H7 (cell line): ENCODE measurements at regions not wholly inside any gene's neighbourhood (a gene's known extent, or its start where the extent isn't known, plus 50 kb on each side); places are given as distances from the start of the nearest gene placed in this dataset.

Source experiments
- DNase-seq: peaks from one replicate; pipeline ENCODE4 v3.0.0; 2012
- H3K27me3 ChIP-seq: 2 replicates; pipeline ENCODE4 v1.6.0; 2011; ENCODE audit warnings: mild to moderate bottlenecking, low read length; ENCODE audit not compliant: control insufficient read depth, insufficient read depth
- H3K36me3 ChIP-seq: replicated peaks from 2 replicates; pipeline ENCODE4 v1.5.1; 2011; ENCODE audit warnings: low read length; ENCODE audit not compliant: control insufficient read depth, insufficient read depth
- H3K4me3 ChIP-seq: 2 replicates; pipeline ENCODE4 v1.5.1; 2011; ENCODE audit warnings: low read depth, mild to moderate bottlenecking, control low read depth, low read length, moderate library complexity; ENCODE audit not compliant: insufficient read depth

DNA sequence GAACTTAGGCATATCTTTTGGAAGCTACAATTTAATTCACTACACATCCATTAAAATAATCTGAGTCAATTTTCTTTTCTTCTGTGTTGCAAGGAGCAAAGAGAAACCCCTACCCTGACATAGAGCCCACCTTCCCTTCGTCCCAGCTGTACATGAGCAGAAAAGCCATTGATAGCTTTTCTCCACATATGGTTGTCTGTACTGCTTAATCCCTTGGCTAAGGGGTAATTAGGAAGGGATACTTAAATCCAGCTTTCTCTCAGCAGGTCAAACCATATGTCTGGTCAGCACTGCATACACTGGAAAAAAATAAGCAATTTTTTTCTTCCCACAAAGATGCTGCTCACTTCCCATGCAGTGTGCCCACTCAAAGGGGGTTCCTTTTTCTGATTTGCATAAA, 94.7 kb upstream of the RAD23B start:
- Histone ChIP-seq H3K36me3 (no peaks in the 10 kb centered on the region), H3K27me3 (no peaks in the 10 kb centered on the region), H3K4me3 (no peak overlapping the region)
- DNase-seq, result no peak

GRCh38 chr9:107190061-107190935, 92.8 kb upstream of the RAD23B start:
- no peaks in the 10 kb centered on the region for H3K36me3 ChIP-seq
- H3K4me3 ChIP-seq, result no peak overlapping the region
- no peaks in the 10 kb centered on the region for H3K27me3 ChIP-seq
- no peak for DNase-seq

DNA sequence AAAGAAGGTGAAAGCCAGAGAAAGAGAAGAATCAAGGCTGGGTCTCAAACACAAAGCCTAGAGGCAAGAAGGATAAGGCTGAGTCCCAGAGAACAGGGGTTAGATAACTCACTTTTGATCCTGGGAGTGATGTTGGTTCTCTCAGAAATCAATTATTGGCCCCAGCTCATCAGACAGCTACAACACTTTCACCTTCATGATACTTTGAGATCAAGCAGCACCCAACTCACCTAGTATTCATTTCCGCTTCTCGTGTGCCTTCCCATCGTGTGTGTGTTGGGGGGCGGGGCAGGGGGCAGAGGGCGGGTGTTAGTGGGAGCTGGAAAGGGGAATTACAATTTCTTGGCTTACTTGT, 92.2 kb upstream of the RAD23B start:
- H3K36me3 ChIP-seq, result no peaks in the 10 kb centered on the region
- no peaks in the 10 kb centered on the region for H3K27me3 ChIP-seq
- H3K4me3 ChIP-seq, result no peak overlapping the region
- DNase-seq, result no peak

GRCh38 chr9:107193251-107193650, 89.8 kb upstream of the RAD23B start:
- no peak for DNase-seq
- Histone ChIP-seq H3K4me3 (no peak overlapping the region), H3K27me3 (no peaks in the 10 kb centered on the region), H3K36me3 (no peaks in the 10 kb centered on the region)

GRCh38 chr9:107198718-107199117, 84.4 kb upstream of the RAD23B start:
- Histone ChIP-seq H3K4me3 (no peak overlapping the region), H3K27me3 (no peaks in the 10 kb centered on the region), H3K36me3 (no peaks in the 10 kb centered on the region)
- DNase-seq, result no peak

DNA sequence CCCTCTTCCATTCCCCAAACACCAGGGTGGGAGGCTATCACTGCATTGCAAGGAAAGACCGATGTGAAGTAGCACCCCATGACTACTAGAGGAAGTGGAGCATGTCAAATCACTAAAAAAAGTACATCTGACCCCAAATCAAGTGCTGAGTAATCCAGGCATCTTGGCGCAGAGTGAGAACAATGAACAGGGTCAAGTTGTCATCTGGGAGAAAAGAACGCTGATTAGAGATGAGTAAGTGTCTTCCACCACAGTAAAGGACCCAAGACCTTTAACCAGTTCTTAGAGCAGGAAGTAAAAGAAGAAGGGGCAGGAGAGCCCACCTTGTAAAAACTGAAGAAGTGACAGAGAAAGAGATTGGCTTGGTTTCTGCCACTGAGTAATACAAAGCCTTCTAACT, 75.0 kb upstream of the RAD23B start:
- Histone ChIP-seq H3K4me3 (no peak overlapping the region), H3K36me3 (no peaks in the 10 kb centered on the region), H3K27me3 (no peaks in the 10 kb centered on the region)
- no peak for DNase-seq

DNA sequence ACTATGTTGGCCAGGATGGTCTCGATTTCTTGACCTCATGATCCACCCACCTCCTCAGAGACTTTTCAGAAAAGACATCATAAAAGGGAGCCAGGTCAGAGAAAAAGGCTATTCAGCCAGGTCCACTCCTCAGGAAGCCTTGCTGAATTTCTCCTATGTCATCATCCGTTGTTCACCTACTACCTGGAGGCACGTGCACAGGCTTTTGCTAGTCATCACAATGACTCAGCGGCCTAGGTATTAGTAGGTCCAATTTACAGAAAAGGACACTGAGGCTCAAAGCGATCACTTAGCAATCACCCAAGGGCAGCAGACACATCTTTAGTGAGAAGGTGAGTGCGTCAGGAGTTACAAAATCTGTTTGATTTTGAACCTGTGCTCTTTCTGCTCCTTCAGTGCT, 72.3 kb upstream of the RAD23B start:
- H3K36me3 ChIP-seq, result no peaks in the 10 kb centered on the region
- no peak overlapping the region for H3K4me3 ChIP-seq
- no peak for DNase-seq
- no peaks in the 10 kb centered on the region for H3K27me3 ChIP-seq

DNA sequence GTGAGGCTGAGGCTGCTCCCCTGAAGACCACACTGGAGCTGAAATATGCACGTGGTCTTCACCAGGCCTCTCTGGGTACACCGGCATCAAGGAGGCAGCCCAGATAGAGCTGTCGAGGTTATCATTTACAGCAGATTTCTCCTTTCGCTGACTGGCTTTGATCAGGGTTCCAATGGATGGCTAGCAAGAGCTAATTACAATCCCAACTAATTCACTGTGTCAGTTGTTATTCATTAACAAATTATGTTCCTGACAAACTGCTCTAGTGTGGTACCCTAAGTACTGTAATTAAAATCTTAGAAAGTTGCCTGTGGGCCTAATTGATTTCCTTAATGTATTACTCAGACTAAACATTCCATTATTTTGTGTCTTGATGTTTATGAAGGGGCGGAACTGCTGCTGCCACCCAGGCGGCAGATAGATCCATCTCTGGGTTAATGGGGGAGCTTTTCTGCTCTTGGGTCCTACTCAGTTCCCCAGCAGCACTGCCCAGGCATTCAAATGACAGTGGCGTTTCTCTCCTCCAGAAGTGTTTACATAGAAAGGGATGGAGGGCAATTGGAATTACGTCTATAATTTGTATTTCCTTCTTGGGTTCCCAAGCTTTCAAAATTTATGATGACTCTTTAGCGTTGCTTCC, 71.7 kb upstream of the RAD23B start:
- DNase-seq, result no peak
- H3K4me3 ChIP-seq, result no peak overlapping the region
- H3K27me3 ChIP-seq, result no peaks in the 10 kb centered on the region
- H3K36me3 ChIP-seq, result no peaks in the 10 kb centered on the region

GRCh38 chr9:107212613-107213012, 70.5 kb upstream of the RAD23B start:
- H3K27me3 ChIP-seq, result no peaks in the 10 kb centered on the region
- DNase-seq, result no peak
- no peaks in the 10 kb centered on the region for H3K36me3 ChIP-seq
- no peak overlapping the region for H3K4me3 ChIP-seq

- no peak overlapping the region for H3K4me3 ChIP-seq
- H3K36me3 ChIP-seq, result no peaks in the 10 kb centered on the region
- no peaks in the 10 kb centered on the region for H3K27me3 ChIP-seq
- no peak for DNase-seq
These were observed 70.0 kb upstream of the RAD23B start for GRCh38 chr9:107213080-107213479.

- no peak overlapping the region for H3K4me3 ChIP-seq
- no peak for DNase-seq
- H3K36me3 ChIP-seq, result no peaks in the 10 kb centered on the region
- H3K27me3 ChIP-seq, result no peaks in the 10 kb centered on the region
These were observed 69.5 kb upstream of the RAD23B start for GRCh38 chr9:107213561-107214028.

- no peak for DNase-seq
- Histone ChIP-seq H3K27me3 (no peaks in the 10 kb centered on the region), H3K36me3 (no peaks in the 10 kb centered on the region), H3K4me3 (no peak overlapping the region)
These were observed 68.7 kb upstream of the RAD23B start for GRCh38 chr9:107214381-107214780.

DNA sequence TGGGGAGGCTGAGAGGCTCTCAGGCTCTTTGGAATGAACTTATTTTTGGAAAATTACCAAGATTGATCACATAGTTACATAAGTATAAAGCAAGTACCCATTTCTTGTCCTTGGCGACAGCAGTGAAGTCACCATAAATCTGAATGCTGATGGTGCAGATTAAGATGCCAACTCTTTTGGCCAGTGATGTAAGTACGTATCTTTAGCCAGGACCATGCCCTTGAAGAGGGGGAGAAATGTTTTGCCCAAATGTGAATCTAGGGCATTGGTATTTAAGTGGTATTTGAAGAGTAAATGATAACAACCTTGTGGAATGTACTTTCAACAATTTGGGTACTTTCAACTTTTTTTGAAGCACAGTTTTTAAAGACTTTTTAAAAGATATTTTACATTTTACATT, 68.2 kb upstream of the RAD23B start:
- Histone ChIP-seq H3K36me3 (no peaks in the 10 kb centered on the region), H3K27me3 (no peaks in the 10 kb centered on the region), H3K4me3 (no peak overlapping the region)
- no peak for DNase-seq

DNA sequence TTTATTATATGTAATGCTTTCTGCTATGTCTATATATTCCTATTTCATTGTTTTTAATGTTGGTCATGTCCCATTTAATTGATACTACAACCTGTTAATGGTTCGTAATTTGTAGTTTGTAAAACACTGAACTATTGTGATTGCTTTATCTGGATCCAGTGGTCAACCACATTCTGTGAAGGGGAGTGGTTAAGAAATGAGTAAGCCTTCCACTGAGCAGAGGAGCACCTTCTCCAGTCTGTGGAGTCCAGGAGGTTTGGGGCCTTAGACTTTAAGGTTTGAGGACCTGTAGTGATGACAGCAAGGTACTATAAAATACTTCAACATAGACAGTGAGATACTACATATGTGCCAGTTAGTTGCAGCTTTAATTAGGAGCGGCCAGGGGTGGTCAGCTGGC, 67.7 kb upstream of the RAD23B start:
- no peak for DNase-seq
- Histone ChIP-seq H3K4me3 (no peak overlapping the region), H3K27me3 (no peaks in the 10 kb centered on the region), H3K36me3 (no peaks in the 10 kb centered on the region)

DNA sequence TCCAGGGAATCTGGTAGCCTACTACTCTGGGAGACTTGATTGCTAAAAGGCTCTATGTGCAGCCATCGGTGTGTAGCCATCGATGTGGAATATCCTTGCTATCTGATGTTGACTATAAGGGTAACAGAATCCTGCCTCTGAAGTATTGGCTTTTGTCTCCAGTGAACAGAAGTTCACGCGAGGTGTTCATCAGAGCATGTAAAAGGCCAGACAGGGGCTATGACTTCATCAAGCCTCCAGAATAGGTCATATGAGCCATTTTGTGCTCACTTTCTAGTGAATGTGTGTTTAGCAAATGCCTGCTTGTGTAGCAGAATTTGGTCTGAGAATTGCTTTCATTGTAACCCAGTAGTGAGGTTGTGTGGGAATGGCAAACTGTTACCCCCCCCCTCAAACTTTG, 66.8 kb upstream of the RAD23B start:
- Histone ChIP-seq H3K4me3 (no peak overlapping the region), H3K36me3 (no peaks in the 10 kb centered on the region), H3K27me3 (no peaks in the 10 kb centered on the region)
- no peak for DNase-seq
